ENCODE measurements at regions not wholly inside any gene's neighbourhood (a gene's known extent, or its start where the extent isn't known, plus 50 kb on each side); places are given as distances from the start of the nearest gene placed in this dataset.
"Not testable (repeated sequence)": the region's sequence is repeated elsewhere in the genome, so short reads cannot be mapped to it uniquely, and the experiment has no call there.

DNA sequence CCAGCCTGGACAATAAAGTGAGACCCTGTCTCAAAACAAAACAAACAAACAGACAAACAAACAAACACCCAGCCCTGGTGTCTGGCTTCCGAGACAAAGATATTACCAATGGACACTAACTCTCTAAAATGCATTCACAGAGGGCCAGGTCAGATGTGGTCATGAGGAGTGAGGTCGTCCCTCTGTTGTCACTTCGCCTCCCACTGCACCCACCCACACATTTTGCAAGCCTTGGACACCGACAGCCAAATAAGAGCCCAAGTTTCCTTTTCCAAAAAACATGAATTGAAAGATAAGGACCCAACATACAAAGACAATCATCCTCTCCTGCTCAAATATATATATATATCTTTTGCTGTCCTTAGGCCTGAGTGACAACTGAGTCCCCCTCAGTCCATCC, 319.9 kb downstream of the TSN start:
- no peak for DNase-seq

DNA sequence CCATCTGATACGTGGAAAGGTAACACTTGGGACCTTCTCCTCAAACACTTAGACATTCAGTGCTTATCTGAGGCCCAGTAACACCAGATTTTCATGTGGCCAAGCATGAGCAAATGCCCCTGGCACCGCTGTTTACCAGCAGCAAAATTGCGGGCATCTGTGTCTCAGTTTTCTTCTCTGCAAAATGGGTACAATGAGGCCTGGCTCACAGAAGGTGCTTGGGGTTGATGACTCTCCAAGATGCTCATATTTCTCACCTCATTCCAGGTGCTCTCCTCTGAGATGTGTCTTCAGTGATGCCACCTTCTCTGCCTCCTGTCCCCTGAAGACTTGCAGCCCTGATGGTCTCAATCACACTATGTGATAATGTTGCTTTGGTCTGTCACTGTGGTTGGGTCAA, 321.7 kb downstream of the TSN start:
- no peak for DNase-seq

DNA sequence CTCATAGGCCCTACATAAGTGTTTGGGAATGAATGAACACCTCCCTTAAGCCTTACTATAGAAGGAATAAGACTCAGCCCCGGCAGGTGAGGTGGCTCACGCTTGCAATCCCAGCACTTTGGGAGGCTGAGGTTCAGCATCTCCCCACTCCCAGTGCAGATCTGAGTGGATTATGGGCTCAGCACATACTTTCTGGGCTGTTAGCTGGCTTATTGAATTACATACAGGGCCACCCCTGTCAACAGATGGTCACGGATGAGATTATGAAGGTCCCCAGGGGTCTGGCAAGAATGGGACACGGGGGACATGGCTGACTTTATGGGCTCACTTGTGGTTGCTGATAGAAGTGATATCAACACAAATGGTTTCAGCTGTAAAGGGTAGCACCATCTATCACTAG, 322.3 kb downstream of the TSN start:
- no peak for DNase-seq

DNA sequence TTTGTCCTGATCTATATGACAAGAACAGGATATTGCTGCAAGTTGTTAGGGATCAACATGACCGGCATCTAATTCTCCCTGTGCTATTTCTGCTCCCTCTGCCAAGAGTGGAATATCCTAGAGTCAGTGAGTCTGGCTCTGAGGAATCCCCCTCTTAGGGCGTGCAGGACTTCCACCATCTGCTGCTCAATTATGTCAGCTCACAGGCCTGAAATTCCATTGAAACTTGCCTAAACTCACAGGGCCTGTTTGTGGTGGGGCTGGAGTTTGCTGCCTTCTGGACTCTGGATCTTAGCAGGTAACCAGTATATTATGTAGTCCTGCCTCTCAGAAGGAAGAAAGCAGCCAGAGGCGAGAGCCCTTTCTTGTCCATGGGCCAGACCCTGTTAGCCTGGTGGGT, 323.0 kb downstream of the TSN start:
- no peak for DNase-seq

DNA sequence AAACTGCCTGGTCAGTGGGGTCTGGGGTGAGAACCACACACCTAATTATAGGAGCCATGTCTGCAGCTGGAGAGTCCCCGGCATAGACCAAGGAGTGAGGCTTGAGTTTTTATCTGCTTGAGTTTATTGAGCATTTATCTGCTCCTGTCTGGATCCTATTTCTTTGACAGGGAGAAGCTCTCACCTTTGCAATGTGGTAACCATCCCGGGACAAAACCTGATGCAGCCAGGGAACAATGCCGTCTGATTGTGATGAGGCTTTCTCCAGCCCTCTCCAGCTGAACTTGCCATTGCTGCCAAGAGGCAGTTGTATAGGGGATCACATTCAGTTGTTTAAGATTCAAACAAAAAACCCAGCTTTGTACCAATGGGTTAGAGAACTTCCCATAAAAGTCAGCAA, 324.4 kb downstream of the TSN start:
- DNase-seq: no peak

DNA sequence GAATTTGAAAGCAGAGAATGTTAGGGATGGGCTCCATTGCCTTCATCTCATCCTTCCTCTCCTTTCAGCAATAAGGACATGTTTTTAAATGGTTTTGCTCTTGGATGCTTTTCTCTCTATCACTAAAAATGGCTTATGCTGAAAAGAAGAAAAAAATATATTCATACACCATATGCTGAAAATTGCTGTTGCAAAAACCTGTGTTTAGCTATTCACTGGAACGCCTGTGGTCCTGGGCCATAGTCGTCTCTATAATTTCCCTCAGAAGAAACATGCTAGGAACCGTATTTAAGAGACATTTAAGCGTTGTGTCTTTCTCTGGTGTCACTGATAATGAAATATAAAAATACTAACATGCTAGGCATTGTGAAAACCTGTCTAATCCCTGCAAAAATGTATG, 324.9 kb downstream of the TSN start:
- DNase-seq: no peak

DNA sequence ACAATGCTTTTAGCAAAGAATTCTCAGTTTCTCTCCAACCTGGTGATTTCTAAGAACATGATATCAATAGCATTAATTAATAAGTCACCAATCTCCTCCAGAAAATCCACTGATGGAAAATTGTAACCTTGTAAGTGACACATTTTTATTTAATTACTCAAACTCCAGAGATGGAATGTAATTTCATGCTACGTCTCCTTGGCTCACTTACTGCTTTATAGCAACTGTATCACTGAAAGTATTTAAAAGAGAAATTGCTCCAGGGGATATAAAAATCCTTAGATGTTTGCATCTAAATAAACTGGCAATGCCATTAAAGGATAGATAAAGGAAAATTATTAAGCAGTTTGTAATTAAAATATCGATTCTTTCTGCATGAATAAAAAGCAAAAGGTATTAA, 325.4 kb downstream of the TSN start:
- no peak for DNase-seq

DNA sequence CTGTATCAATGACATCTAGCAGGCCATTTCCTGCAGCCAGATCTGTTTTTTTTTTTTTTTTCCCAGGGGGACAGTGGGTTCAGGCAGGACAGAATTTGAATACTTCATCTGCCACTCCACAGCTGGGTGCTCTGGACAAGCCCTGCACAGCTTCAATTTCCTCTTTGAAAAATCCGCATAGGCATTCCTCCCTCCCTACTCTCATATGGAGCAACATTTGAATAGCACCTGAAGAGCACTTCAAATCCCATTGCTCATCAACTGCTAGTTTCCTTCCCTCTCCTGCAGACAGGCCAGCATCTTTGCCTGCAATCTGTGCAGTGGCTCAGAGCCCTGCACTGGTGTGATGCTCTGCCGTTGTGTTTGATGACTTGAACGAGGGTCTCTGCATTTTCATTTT, 326.3 kb downstream of the TSN start:
- DNase-seq: no peak

DNA sequence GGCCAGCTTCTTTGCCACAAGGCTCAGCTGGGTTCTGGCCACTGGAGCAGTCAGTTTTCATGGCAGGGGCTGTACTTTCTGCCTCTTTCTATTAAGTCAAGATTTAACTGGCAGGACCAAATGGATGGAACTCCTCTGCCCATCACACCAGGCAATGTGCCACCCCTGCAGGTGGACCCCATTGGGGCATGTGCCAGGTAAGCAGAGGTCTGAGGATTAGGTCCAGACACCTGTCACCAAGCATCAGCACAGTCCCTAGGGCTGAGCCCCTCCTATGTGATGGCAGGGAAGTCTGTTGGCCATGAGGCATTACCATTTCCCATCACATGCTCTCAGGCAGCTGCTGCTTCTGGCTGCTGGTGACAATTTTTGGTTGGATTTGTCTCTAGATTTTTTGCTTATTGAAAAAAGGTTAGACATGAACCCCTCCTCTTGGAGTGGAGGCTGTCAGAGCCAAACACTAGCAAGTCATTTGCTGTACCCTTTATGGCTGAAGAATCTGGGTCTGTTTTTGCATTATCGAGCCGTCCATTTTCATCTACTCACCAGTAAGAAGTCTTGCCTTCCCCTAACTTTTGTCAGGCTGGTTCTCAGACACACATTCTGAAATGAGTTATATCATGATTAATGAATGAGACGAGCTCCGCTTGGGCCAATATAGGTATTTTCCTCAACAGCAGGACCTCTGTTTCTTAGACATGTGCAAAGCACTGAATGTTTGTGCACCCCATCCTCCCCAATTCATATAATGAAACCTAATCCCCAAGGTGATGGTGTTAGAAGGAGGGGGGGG, 328.0 kb downstream of the TSN start:
- DNase-seq: no peak

DNA sequence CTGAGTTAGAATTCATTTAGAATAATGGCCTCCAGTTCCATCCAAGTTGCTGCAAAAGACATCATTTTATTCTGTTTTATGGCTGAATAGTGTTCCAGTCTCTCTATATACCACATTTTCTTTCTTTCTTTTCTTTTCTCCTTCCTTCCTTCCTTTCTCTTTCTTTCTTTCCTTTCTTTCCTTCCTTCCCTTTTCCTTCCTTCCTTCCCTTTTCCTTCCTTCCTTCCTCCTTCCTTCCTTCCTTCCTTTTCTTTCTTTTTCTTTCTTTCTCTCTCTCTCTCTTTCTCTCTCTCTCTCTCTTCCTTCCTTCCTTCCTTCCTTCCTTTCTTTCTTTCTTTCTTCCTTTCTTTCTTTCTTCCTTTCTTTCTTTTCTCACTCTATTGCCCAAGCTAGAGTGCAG, 330.2 kb downstream of the TSN start:
- DNase-seq: not testable (repeated sequence)

DNA sequence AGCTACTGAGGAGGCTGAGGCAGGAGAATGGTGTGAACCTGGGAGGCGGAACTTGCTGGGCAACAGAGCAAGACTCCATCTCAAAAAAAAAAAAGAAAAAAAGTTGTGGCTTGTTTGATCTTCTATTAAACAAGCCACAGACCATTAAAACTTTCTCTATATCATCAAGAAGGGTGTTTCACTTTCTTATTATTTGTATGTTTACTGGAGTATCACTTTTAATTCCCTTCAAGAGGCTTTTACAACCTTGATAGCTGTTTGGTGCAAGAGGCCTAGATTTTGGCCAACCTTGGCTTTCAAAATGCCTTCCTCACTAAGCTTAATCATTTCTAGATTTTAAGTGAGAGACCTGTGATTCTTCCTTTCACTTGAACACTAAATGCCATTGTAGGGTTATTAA, 339.1 kb downstream of the TSN start:
- DNase-seq: no peak

DNA sequence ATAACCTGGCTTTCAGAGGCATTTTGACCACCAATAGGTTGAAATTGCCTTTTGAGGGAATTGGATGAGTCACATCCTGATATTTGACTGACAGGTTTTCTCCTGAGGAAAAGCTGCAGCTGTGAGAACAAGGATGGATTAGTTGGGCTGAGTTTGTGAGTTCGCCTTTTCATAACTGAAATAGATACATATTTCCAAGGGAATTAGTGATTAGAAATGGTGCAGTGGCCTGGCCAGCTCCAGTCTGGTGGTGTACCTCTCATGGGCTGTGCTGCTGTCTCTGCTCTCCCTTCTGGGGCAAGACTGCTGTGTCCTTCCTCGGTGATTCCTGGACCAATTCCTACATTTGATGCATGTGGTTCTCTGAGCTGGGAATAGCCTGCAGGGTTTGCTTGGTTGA, 341.3 kb downstream of the TSN start:
- DNase-seq: no peak

DNA sequence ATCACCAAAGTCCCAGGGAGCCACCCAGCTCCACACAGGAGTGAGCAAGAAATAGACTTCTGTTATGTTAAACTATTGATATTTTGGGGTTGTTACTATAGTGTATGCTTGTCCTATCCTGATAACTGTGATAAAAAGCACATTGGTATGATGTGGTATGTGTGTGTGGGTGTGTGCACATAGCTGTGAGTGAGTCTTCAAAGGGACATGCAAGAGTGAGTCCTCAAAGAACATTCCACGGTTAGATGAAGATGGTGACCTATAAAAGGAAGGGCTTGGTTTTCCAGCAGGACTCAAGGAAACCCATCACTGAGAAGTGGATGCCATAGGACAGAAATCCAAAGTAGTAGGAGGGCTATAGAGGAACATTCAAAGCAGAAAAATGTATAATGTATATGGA, 342.9 kb downstream of the TSN start:
- peak; percentile 6 for DNase-seq

DNA sequence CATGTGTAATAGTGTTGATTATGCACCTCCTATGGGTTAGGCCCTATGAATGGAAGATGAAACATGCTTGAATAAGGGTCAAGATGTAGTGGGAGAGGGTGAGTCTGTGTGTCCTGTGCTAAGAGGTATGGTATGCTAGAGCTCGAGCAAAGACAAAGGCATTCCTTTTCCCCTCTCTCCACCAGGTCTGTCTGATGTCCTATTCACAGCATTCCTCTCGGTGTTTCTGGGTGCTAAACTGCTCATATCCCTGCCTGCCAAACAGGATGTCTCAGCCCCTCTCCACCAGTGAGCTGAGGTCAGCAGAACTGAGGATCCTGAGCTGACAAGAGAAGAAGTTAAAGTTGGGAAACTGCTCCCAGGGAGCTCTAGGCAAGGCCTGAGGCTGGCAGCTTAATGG, 344.9 kb downstream of the TSN start:
- DNase-seq: peak; percentile 78

DNA sequence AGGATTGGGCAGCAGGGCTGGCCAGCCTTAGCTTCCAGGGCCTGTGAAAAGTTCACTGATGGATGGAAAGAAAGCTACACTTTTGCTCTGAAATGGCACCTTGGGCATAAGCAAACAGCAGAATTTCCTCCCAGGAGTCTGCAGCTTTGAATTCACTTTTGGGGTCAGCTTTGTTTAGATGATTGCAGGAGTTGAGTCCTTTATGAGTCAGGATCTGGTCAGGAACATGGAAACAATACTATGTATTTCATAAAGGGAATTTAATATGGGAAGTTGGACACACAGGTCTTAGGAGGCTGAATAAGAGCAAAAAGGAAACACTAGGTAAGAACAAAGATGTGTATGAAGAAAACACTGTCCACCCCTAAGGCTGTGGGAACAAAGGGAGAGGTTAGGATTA, 345.3 kb downstream of the TSN start:
- DNase-seq: no peak

DNA sequence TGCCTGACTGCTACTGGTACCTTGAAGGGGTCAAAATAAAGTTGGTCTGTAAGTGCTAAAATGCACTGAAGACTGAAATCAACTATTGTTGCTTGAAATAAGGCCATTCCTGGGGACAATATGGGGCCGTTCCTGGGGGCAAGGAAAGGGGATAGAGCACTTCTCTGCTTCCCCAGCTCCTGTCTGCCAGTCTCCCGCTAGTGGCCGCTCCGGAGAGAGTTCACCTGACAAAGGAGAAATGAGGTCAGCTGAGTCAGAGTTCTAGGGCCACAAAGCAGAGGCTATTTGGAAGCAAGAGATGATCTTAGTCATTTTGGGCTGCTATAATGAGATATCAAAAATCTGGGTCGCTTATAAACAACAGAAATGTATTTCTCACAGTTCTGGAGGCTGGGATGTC, 345.9 kb downstream of the TSN start:
- DNase-seq: no peak

DNA sequence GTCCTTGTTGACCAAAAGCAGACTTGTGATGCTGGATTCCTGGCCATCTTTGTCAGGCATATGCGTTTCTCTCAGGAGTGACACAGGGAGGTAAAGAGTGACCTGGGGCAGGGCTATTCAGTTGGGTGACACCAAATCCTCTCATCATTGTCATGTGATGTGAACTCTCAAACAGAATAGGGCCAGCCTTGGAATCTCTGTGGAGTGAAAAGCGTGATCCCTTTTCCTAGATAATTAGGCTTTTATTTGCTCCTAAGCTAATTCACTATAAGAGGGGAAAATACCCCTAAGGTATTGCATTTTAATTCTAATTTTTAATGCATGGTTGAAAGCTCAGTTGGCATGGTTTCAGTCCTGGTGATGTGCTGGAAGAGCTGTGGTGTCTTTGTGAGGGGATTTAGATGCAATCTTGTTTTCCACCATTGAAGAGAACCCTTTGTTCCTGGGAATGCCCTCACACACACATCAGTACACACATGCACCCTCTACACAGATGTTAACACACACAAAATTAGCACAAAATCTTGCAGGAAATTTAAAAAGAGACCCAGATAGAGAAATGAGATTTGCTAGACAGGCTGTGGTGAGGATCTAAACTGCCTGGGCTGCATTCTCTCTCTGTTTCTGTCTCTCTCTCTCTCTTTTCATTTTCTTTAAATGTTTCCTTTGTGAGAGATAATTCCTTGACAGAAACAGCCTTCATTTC, 349.9 kb downstream of the TSN start:
- DNase-seq: no peak

DNA sequence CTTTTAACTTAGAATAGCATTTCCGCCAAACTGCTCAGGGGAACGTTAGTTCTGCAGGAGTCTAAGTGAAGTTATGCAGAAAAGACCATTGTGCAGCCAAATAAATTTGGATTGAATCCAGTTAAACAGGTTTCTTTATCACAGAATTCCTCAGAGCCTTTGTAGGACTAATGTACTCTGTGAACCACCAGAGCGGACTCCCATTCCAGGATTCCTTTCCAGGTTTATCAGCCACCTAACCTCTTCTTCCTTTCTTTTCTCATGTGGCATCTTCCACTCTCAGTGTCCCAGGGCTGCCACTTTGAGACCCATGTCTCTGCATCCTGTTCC, 350.4 kb downstream of the TSN start:
- no peak for DNase-seq

DNA sequence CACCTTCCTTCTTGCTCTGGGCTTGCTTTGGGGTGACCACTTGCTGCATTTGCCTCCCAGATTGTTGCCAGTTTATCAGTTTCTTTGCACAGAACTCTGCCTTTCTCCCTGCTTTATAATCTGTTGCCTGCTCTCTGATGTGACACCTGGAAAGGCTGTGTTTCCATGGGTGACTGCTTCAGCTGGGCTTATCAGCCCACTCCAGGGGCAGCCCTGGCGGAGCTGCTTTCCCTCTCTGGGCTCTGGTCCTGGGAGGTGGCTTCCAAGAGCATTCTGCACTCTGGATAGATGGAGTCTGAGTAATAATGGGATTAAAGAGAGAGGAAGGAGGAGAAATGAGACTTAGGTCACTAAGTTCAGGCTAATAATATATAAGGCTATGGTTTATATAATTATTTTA, 352.7 kb downstream of the TSN start:
- no peak for DNase-seq

DNA sequence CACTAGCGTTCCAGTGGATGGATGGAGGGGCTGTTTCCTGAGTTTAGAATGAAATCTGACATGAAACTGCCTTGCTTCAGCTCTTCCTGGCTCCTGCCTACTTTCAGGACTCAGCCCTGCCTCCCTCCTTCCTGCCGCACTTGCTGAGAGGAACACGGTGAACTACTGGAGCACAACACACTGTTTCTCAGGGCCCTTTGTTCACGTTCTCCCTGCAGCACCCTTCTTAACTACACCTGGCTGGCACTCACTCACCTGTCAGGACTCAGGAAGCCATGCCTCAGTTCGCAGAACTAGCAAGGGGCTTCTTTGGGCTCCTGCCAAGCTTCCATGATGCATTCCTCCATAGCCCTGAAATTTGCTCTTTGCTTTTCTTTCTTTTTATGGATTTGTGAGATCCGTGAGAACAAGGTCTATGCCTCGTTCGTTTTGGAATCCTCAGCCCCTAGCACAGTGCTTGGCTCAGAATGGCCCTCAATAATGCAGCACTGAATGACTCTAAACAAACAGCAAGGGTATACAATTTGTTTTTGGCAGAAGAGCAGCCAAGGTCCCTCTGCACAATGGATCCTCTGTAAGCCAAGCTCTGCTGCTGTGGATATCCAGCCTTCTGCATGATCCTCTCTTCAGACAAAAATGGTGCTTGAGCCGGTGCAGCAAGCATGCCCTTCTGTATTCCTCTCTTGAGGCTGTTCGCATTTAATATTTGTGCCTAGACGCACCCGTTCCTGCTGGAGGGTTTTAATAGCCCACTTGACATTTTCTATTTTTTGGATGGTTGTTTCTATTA, 357.0 kb downstream of the TSN start:
- DNase-seq: no peak

DNA sequence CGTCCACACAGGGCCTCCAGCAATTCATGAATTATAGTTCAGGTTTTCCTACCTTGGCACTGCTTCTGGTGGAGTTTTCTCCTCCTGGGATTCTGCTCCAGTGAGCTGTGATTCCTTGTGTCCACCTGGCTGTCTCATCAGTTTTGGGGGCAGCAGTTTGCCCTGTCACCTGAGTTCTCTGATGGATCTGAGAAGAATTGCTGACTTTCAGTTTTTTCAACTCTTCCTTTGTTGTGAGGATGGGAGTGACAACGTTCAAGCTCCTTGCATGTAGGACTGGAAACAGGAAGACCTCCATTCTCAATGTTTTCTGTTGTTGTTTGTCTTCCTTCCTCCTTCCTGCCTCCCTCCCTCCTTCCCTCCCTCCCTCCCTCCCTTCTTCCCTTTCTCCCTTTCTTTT, 359.0 kb downstream of the TSN start:
- DNase-seq: no peak

DNA sequence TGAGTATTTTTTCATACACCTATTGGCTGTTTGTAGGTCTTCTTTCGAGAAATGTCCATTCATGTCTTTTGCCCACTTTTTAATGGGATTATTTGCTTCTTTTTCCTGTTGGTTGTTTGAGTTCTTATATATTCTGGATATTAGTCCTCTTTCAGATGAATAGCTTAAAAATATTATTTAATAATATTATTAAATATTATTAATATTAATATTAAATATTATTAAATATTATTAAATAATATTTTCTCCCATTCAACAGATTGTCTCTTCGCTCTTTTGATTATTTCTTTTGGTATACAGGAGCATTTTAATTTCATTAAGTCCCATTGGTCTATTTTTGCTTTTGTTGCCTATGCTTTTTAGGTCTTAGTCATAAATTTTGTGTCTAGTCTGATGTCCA, 361.9 kb downstream of the TSN start:
- no peak for DNase-seq

DNA sequence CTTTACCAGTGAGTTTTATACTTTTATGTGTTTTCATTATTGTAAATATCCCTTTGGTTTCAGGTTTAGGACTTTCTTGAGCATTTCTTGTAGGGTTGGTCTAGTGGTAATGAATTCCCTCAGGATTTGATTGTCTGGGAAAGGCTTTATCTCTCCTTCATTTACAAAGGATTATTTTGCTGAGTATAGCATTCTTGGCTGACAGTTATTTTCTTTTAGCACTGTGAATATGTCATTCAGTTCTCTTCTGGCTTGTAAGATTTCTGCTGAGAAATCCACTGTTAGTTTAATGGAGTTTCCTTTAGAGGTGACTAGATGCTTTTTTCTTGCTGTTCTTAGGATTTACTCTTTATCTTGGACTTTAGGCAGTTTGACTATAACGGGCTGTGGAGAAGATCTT, 373.9 kb downstream of the TSN start:
- DNase-seq: no peak

DNA sequence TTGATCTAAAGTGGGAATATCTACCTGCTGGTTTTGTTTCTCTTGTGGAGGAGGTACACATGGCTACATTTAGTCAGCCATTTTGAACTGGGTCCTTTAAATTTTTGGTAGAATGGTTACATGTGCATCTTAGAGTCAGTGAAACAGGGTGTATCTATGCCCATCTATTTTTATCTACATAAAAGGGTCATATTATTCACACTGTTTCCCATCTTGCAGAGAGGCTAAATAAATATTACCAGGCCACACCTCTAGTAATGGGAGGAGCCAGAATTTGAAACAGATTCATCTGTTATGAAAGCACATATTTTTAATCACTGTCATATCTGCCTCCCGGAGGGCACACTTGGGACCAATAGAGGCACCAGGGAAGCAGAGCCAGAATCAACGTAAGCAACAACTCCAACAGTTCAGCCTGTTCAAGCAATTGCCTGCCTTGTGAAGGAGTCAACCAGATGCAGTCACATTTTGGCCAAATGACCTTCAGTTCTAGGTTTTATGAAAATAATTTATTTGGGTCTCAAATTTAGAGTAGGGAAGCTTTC, 376.8 kb downstream of the TSN start:
- peak; percentile 1 for DNase-seq
